ENCODE measurements at regions not wholly inside any gene's neighbourhood (a gene's known extent, or its start where the extent isn't known, plus 50 kb on each side); places are given as distances from the start of the nearest gene placed in this dataset.

DNA sequence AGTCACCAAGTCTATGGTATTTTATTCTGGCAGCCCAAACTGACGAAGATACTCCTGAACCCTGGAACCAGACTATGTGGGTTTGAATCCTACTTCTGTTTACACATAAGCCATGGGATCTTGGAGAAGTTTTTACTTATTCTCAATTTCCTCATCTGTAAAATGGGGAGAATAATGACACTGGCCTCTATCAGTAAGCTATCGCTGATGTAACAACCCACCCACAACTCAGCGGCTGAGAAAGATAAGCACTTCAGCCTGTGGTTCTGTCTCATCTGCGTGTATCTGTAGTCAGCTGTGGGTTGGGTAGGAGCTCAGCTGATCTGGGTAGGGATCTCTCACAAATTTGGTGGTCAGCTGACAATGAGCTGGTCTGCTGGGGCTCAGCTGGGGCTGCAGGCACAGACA is 68.0 kb upstream of the ALX4 start:
- TF ChIP-seq, protein P1, sequence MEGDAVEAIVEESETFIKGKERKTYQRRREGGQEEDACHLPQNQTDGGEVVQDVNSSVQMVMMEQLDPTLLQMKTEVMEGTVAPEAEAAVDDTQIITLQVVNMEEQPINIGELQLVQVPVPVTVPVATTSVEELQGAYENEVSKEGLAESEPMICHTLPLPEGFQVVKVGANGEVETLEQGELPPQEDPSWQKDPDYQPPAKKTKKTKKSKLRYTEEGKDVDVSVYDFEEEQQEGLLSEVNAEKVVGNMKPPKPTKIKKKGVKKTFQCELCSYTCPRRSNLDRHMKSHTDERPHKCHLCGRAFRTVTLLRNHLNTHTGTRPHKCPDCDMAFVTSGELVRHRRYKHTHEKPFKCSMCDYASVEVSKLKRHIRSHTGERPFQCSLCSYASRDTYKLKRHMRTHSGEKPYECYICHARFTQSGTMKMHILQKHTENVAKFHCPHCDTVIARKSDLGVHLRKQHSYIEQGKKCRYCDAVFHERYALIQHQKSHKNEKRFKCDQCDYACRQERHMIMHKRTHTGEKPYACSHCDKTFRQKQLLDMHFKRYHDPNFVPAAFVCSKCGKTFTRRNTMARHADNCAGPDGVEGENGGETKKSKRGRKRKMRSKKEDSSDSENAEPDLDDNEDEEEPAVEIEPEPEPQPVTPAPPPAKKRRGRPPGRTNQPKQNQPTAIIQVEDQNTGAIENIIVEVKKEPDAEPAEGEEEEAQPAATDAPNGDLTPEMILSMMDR (conservative IDR thresholded peaks at IDR 0.05; ENCODE audit: control insufficient read depth, insufficient read depth, low read depth, low read length) = no peak
- no peak overlapping the region for H3K4me3 ChIP-seq (ENCODE audit: control insufficient read depth, low read depth, low read length)
- DNase-seq (ENCODE audit: low read depth) = no peak

DNA sequence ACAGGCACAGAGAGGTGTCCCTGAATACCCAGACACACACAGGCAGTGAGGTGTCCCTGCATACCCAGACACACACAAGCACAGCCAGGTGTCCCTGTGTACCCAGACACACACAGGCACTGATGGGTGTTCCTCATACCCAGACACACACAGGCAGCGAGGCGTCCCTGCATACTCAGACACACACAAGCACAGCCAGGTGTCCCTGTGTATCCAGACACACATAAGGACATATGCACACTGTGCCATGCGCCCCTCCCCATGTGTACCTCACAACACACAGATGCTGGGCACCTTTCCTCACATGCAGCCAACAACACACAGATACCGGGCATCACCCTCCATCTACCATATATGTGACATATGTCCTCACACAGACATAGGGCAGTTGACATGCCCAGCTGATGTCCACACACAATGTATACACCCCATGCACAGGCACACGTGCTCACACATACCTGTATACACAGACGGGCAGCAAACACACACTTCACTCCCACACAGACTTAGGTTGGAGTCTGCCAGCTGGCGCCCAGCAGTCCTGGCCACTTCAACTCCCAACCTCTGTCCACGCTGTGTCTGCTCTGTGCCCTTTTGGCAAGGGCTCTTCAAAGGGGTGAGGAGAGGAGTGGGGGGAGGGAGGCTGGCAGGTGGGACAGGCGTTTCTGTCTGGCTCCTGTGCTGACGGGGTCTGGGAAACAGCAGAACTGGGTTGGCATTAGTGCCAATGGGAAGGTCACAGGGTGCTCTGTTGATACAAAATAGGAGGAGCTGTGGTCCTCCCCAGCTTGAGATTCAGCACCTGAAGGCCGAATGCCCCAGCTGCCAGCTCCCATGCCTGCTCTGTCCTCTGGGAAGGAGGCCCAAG is 69.4 kb upstream of the ALX4 start:
- TF ChIP-seq, protein P1 (conservative IDR thresholded peaks at IDR 0.05; ENCODE audit: control insufficient read depth, insufficient read depth, low read depth, low read length) = no peak
- no peak overlapping the region for H3K4me3 ChIP-seq (ENCODE audit: control insufficient read depth, low read depth, low read length)
- DNase-seq (ENCODE audit: low read depth) = no peak

DNA sequence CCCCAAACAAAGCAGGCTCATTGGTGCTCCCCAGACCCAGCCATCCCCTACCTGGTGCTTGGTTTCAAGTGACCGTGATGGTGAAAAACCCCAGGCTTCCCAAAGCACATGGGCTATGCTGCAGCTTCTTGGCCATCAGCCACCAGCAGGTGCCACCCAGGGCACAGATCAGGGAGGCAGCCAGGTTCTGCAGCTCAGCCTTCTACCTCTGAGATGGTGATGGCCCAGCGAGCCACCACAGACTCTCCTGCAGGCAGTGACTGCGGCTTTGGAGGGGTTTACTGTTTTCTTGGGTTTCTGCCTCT is 70.0 kb upstream of the ALX4 start:
- no peak for DNase-seq (ENCODE audit: low read depth)
- TF ChIP-seq, protein P1 (conservative IDR thresholded peaks at IDR 0.05; ENCODE audit: control insufficient read depth, insufficient read depth, low read depth, low read length) = no peak
- no peak overlapping the region for H3K4me3 ChIP-seq (ENCODE audit: control insufficient read depth, low read depth, low read length)

DNA sequence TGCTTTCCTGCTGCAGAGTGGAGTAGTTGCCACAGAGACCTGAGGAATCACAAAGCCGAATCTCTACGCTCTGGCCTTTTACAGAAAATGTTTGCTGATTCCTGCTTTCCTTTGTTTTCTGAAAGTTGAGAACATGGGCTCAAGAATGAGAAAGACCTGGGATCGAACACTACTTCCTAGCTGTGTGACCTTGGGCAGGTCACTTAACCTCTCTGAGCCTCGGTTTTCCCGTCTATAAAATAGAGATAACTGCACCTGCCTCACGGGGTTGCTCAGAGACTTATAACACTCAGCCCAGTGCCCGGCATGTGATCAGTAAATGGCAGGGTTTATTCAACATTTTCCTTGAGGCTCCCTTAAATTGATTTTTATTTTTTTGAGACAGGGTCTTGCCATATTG is 70.9 kb upstream of the ALX4 start:
- no peak for DNase-seq (ENCODE audit: low read depth)
- H3K4me3 ChIP-seq (ENCODE audit: control insufficient read depth, low read depth, low read length) = no peak overlapping the region
- TF ChIP-seq, protein P1 (conservative IDR thresholded peaks at IDR 0.05; ENCODE audit: control insufficient read depth, insufficient read depth, low read depth, low read length) = no peak

DNA sequence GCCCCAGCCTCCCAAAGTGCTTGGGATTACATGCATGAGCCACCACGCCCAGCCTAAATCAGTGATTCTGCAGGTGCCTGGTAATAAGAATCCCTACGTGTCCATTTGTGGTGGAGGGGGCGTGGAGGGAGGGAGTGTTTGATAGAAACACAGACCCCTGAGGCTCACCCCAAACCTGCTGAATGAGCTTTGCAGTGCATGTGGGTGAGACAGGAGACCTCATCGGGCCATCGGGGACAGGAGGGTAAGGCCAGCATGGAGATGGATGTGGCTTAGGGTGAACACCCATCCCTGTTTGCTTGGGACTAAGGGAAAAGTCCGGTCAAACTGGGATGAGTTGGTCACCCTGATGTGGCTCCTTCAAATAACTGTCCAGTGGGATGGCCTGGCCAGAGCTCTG is 71.3 kb upstream of the ALX4 start:
- DNase-seq (ENCODE audit: low read depth) = no peak
- no peak overlapping the region for H3K4me3 ChIP-seq (ENCODE audit: control insufficient read depth, low read depth, low read length)
- TF ChIP-seq, protein P1 (conservative IDR thresholded peaks at IDR 0.05; ENCODE audit: control insufficient read depth, insufficient read depth, low read depth, low read length) = no peak

DNA sequence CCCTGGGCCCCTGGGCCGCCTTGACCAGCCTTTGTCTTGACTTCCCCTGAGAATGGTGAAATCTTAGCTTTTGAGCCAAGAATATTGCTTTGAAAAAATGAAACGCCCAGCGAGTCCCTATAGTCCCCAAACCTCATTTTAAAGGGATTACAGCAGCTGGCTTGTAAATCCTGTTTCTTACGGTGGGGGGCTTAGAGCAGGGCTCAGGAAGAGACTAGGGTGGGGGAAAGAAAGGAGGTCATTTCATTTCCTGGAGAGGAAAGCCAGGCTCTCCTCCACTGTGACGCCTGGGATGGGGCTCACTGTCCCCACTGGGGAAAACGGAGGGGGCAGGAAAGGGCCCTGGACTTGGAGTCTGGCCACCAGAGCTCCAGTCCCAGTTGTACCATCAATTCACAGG is 72.2 kb upstream of the ALX4 start:
- DNase-seq (ENCODE audit: low read depth) = no peak
- TF ChIP-seq, protein P1 (conservative IDR thresholded peaks at IDR 0.05; ENCODE audit: control insufficient read depth, insufficient read depth, low read depth, low read length) = no peak
- no peak overlapping the region for H3K4me3 ChIP-seq (ENCODE audit: control insufficient read depth, low read depth, low read length)
